Subcutaneous abdominal adipose tissue (tissue), 5 donors: ENCODE measurements at regions not wholly inside any gene's neighbourhood (a gene's known extent, or its start where the extent isn't known, plus 50 kb on each side); places are given as distances from the start of the nearest gene placed in this dataset.

Experiments
- H3K27ac ChIP-seq: one replicate; pipeline ENCODE4 v1.7.0; 2013; ENCODE audit warnings: low read depth, mild to moderate bottlenecking, inconsistent platforms, low read length, moderate library complexity
- H3K27me3 ChIP-seq, 5 donors: one replicate each; pipeline ENCODE4 v1.7.0; 2013; ENCODE audit warnings: low read length in 5 of 5, inconsistent platforms in 1 of 5; ENCODE audit not compliant: control insufficient read depth in 5 of 5, insufficient read depth in 4 of 5
- H3K36me3 ChIP-seq, 5 donors: one replicate each; pipeline ENCODE4 v1.7.0; 2013; ENCODE audit warnings: low read length in 5 of 5; ENCODE audit not compliant: control insufficient read depth in 5 of 5, insufficient read depth in 5 of 5
- H3K4me1 ChIP-seq, 5 donors: one replicate each; pipeline ENCODE4 v1.7.0; 2013; ENCODE audit warnings: low read length in 5 of 5, mild to moderate bottlenecking in 3 of 5, moderate library complexity in 1 of 5; ENCODE audit not compliant: control insufficient read depth in 5 of 5, insufficient read depth in 5 of 5
- H3K4me3 ChIP-seq, 5 donors: one replicate each; pipeline ENCODE4 v1.7.0; 2013; ENCODE audit warnings: low read length in 5 of 5, low read depth in 1 of 5
- H3K9ac ChIP-seq, 5 donors: one replicate each; pipeline ENCODE4 v1.7.0; 2013; ENCODE audit warnings: low read length in 5 of 5, mild to moderate bottlenecking in 4 of 5, moderate library complexity in 3 of 5
- H3K9me3 ChIP-seq, 5 donors: one replicate each; pipeline ENCODE4 v1.7.0; 2013; ENCODE audit warnings: low read length in 5 of 5; ENCODE audit not compliant: control insufficient read depth in 5 of 5
- donor health status: healthy.
- donor health status: healthy.
- donor health status: healthy.
- donor health status: healthy.
- donor health status: healthy.

- Histone ChIP-seq H3K36me3 (no peaks in the 10 kb centered on the region), H3K27me3 (no peaks in the 10 kb centered on the region), H3K27ac (no peak overlapping the region), H3K9me3 (no peaks in the 10 kb centered on the region), H3K9ac (no peak overlapping the region), H3K4me1 (peaks cover 0 to under 1% (median 0%) of the 10 kb centered on the region in 5 donors), H3K4me3 (no peak overlapping the region)
Measured at GRCh38 chr15:36481156-36481555, 98.3 kb upstream of the CDIN1 start.

- Histone ChIP-seq H3K36me3 (no peaks in the 10 kb centered on the region), H3K4me3 (no peak overlapping the region), H3K27me3 (no peaks in the 10 kb centered on the region), H3K4me1 (no peaks in the 10 kb centered on the region), H3K27ac (no peak overlapping the region), H3K9ac (no peak overlapping the region), H3K9me3 (no peaks in the 10 kb centered on the region)
Measured at GRCh38 chr15:36483409-36483808, 96.0 kb upstream of the CDIN1 start.

GRCh38 chr15:36484038-36484778, 95.2 kb upstream of the CDIN1 start:
- no peaks in the 10 kb centered on the region for H3K9me3 ChIP-seq
- no peaks in the 10 kb centered on the region for H3K36me3 ChIP-seq
- no peaks in the 10 kb centered on the region for H3K27me3 ChIP-seq
- no peak overlapping the region for H3K27ac ChIP-seq
- H3K4me3 ChIP-seq: no peak overlapping the region
- no peak overlapping the region for H3K9ac ChIP-seq
- H3K4me1 ChIP-seq: no peaks in the 10 kb centered on the region

- H3K27me3 ChIP-seq: no peaks in the 10 kb centered on the region
- H3K9me3 ChIP-seq: no peaks in the 10 kb centered on the region
- no peaks in the 10 kb centered on the region for H3K4me1 ChIP-seq
- H3K9ac ChIP-seq: no peak overlapping the region
- no peak overlapping the region for H3K4me3 ChIP-seq
- H3K36me3 ChIP-seq: no peaks in the 10 kb centered on the region
- H3K27ac ChIP-seq: no peak overlapping the region
Measured at GRCh38 chr15:36491912-36492311, 87.5 kb upstream of the CDIN1 start.

- Histone ChIP-seq H3K27ac (no peak overlapping the region), H3K4me3 (no peak overlapping the region), H3K27me3 (no peaks in the 10 kb centered on the region), H3K9ac (no peak overlapping the region), H3K36me3 (no peaks in the 10 kb centered on the region), H3K4me1 (no peaks in the 10 kb centered on the region), H3K9me3 (no peaks in the 10 kb centered on the region)
Measured at GRCh38 chr15:36495456-36495991, 83.9 kb upstream of the CDIN1 start.

GRCh38 chr15:36497901-36498300, 81.5 kb upstream of the CDIN1 start:
- H3K4me3 ChIP-seq: no peak overlapping the region
- H3K4me1 ChIP-seq: no peaks in the 10 kb centered on the region
- H3K36me3 ChIP-seq: no peaks in the 10 kb centered on the region
- no peak overlapping the region for H3K9ac ChIP-seq
- H3K9me3 ChIP-seq: no peaks in the 10 kb centered on the region
- H3K27ac ChIP-seq: no peak overlapping the region
- no peaks in the 10 kb centered on the region for H3K27me3 ChIP-seq

- Histone ChIP-seq H3K4me3 (no peak overlapping the region), H3K4me1 (no peaks in the 10 kb centered on the region), H3K27me3 (no peaks in the 10 kb centered on the region), H3K36me3 (no peaks in the 10 kb centered on the region), H3K9ac (no peak overlapping the region), H3K27ac (no peak overlapping the region), H3K9me3 (no peaks in the 10 kb centered on the region)
Measured at GRCh38 chr15:36498401-36498800, 81.0 kb upstream of the CDIN1 start.

- no peaks in the 10 kb centered on the region for H3K4me1 ChIP-seq
- H3K4me3 ChIP-seq: no peak overlapping the region
- H3K9ac ChIP-seq: no peak overlapping the region
- no peaks in the 10 kb centered on the region for H3K36me3 ChIP-seq
- H3K27me3 ChIP-seq: no peaks in the 10 kb centered on the region
- H3K9me3 ChIP-seq: no peaks in the 10 kb centered on the region
- H3K27ac ChIP-seq: no peak overlapping the region
Measured at GRCh38 chr15:36498916-36499315, 80.5 kb upstream of the CDIN1 start.

GRCh38 chr15:36499412-36500389, 79.7 kb upstream of the CDIN1 start:
- Histone ChIP-seq H3K27me3 (no peaks in the 10 kb centered on the region), H3K4me1 (no peaks in the 10 kb centered on the region), H3K9me3 (no peaks in the 10 kb centered on the region), H3K27ac (no peak overlapping the region), H3K4me3 (no peak overlapping the region), H3K36me3 (no peaks in the 10 kb centered on the region), H3K9ac (no peak overlapping the region)
